Upper lobe of left lung (tissue), 6 donors: ENCODE measurements at regions not wholly inside any gene's neighbourhood (a gene's known extent, or its start where the extent isn't known, plus 50 kb on each side); places are given as distances from the start of the nearest gene placed in this dataset.

Experiments
- ATAC-seq, 2 donors: fragments of 200-7000 bp; cut with Tn5 transposase; one replicate each; pipeline ENCODE4 v1.9.1; 2022; ENCODE audit warnings: mild to moderate bottlenecking in 2 of 2, moderate library complexity in 2 of 2; ENCODE audit not compliant: low FRiP score in 2 of 2
- DNase-seq, 2 donors: peaks; one replicate each; pipeline ENCODE4 v3.0.0-alpha.2; 2019 to 2020
- H3K27ac ChIP-seq, 4 donors: fragments of 200-600 bp; sonication (generic); one replicate each; pipeline ENCODE4 v1.5.1; 2016 to 2019
- H3K27me3 ChIP-seq, 4 donors: fragments of 200-600 bp; sonication (generic); one replicate each; pipeline ENCODE4 v1.5.1; 2017 to 2019
- H3K36me3 ChIP-seq, 4 donors: fragments of 200-600 bp; sonication (generic); one replicate each; pipeline ENCODE4 v1.5.1; 2016 to 2019
- H3K4me1 ChIP-seq, 4 donors: fragments of 200-600 bp; sonication (generic); one replicate each; pipeline ENCODE4 v1.5.1; 2018 to 2019
- H3K4me3 ChIP-seq, 4 donors: fragments of 200-600 bp; sonication (generic); one replicate each; pipeline ENCODE4 v1.5.1; 2017 to 2019; ENCODE audit warnings: mild to moderate bottlenecking in 2 of 4, moderate library complexity in 1 of 4
- H3K9me3 ChIP-seq, 4 donors: fragments of 200-600 bp; sonication (generic); one replicate each; pipeline ENCODE4 v1.5.1; 2018 to 2019
- CTCF ChIP-seq, 6 experiments: fragments of 450-650 bp in 4 of 6; fragments of 200-600 bp in 2 of 6; sonication (generic) in 2 of 6; IDR thresholded peaks; one replicate each; pipeline ENCODE4 v1.5.1; 2016 to 2019; ENCODE audit warnings: antibody characterized with exemption in 6 of 6
- EP300 ChIP-seq, 4 donors: sonication (generic); formaldehyde crosslinking; IDR thresholded peaks; one replicate each; pipeline ENCODE4 v1.5.1; 2017; ENCODE audit warnings: antibody characterized with exemption in 4 of 4, control low read depth in 2 of 4
- POLR2A ChIP-seq, 4 donors: fragments of 450-650 bp; IDR thresholded peaks; one replicate each; pipeline ENCODE4 v1.5.1; 2016 to 2017; ENCODE audit warnings: antibody characterized with exemption in 4 of 4, mild to moderate bottlenecking in 2 of 4
- POLR2AphosphoS5 ChIP-seq, 2 donors: sonication (generic); formaldehyde crosslinking; IDR thresholded peaks; one replicate each; pipeline ENCODE4 v1.5.1; 2017; ENCODE audit warnings: antibody characterized with exemption in 2 of 2
- WGBS, 2 donors: methylation state at CpG; one replicate each; pipeline ENCODE4 v1.1.5; 2017 to 2018; 5-methylcytosine and 5-hydroxymethylcytosine counted together
- donor health status: DM: no; HTN: no; CAD: no; lungs with moderate emphysema.
- donor health status: DM: no; HTN: yes; CAD: no; lungs with severe emphysema.

DNA sequence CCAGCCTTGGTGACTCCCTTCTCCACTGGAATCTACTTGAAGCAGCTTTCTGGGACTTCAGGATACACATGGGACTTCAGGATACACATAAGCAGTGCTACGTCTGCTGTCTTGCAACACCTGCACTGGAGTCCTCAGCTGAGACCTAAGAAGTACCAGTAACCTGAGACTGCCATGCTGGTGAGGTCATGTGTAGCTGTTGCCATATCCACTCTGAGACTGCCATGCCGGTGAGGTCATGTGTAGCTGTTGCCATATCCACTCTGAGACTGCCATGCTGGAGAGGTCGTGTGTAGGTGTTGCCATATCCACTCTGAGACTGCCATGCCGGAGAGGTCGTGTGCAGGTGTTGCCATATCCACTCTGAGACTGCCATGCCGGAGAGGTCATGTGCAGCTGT is 937.9 kb downstream of the EFNB2 start:
- H3K27me3 ChIP-seq = no peaks in the 10 kb centered on the region
- TF ChIP-seq POLR2AphosphoS5 (IDR thresholded peaks at IDR 0.05) (no peak), CTCF (IDR thresholded peaks at IDR 0.05) (no peak), EP300 (IDR thresholded peaks at IDR 0.05) (no peak), POLR2A (IDR thresholded peaks at IDR 0.05) (no peak)
- ATAC-seq (no peak), DNase-seq (no peak)
- no peaks in the 10 kb centered on the region for H3K9me3 ChIP-seq
- 75 to 100% methylated on average over 1 to 6 of the region's 6 CpGs for WGBS, 2 donors
- no peak overlapping the region for H3K27ac ChIP-seq
- H3K4me3 ChIP-seq = no peak overlapping the region
- no peaks in the 10 kb centered on the region for H3K36me3 ChIP-seq
- H3K4me1 ChIP-seq = no peaks in the 10 kb centered on the region

DNA sequence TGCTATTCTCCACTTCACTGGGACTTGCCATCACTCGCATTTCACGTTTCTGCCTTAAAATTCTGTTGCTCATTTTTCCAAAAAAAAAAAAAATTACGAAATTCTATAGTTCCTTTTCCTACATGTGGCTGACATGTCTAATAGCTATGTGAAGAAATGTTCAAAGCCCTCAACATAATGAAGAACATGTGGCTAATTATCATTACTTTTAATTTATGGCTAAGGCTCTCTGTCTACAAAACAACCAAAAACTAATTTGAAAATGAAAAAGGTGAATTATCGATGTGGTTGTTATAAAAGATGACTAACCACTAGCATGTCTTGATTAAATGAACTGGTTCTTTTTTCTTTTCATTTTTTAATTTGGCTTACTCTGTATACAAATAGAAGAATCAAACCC is 940.0 kb downstream of the EFNB2 start:
- Histone ChIP-seq H3K36me3 (no peaks in the 10 kb centered on the region), H3K4me3 (no peak overlapping the region), H3K27ac (no peak overlapping the region), H3K9me3 (no peaks in the 10 kb centered on the region), H3K4me1 (no peaks in the 10 kb centered on the region), H3K27me3 (no peaks in the 10 kb centered on the region)
- WGBS, 2 donors = 88 to 92% methylated on average over 4 of the region's 4 CpGs
- ATAC-seq (no peak), DNase-seq (no peak)
- TF ChIP-seq EP300 (IDR thresholded peaks at IDR 0.05) = no peak
- no peak for TF ChIP-seq CTCF (IDR thresholded peaks at IDR 0.05)
- TF ChIP-seq POLR2AphosphoS5 (IDR thresholded peaks at IDR 0.05) = no peak
- TF ChIP-seq POLR2A (IDR thresholded peaks at IDR 0.05) = no peak

GRCh38 chr13:105591277-105591676 is 944.2 kb downstream of the EFNB2 start:
- Histone ChIP-seq H3K27me3 (no peaks in the 10 kb centered on the region), H3K4me3 (no peak overlapping the region), H3K4me1 (no peaks in the 10 kb centered on the region), H3K36me3 (no peaks in the 10 kb centered on the region), H3K9me3 (no peaks in the 10 kb centered on the region), H3K27ac (no peak overlapping the region)
- WGBS, 2 donors = 51 to 63% methylated on average over 3 of the region's 3 CpGs
- TF ChIP-seq EP300 (IDR thresholded peaks at IDR 0.05) (no peak), POLR2A (IDR thresholded peaks at IDR 0.05) (no peak), CTCF (IDR thresholded peaks at IDR 0.05) (no peak), POLR2AphosphoS5 (IDR thresholded peaks at IDR 0.05) (no peak)
- no peak for DNase-seq
- ATAC-seq = no peak

DNA sequence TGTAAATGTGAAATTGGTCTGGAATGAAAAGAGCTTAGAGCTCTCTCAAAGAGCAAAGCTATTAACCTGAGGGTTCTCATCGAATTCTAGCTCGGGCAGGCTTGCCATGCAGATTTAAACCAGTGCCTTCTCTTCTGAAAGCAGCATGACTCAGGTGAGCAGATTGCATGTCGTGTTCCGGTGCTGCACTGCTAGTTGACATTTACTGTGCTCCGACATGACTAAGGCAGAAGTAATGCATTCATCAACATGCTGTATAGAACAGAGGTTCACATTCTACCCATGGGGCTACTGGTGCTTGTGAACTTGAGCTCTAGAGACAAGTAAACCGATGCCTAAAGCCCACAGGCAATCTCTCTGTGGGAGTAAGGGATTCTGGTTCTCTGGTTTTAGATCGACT is 947.7 kb downstream of the EFNB2 start:
- no peaks in the 10 kb centered on the region for H3K4me1 ChIP-seq
- 81 to 84% methylated on average over 7 of the region's 7 CpGs for WGBS, 2 donors
- no peak for TF ChIP-seq POLR2AphosphoS5 (IDR thresholded peaks at IDR 0.05)
- no peak for TF ChIP-seq POLR2A (IDR thresholded peaks at IDR 0.05)
- no peak for TF ChIP-seq EP300 (IDR thresholded peaks at IDR 0.05)
- no peak for TF ChIP-seq CTCF (IDR thresholded peaks at IDR 0.05)
- H3K36me3 ChIP-seq = no peaks in the 10 kb centered on the region
- no peaks in the 10 kb centered on the region for H3K9me3 ChIP-seq
- no peak for ATAC-seq
- DNase-seq = no peak
- no peak overlapping the region for H3K4me3 ChIP-seq
- no peaks in the 10 kb centered on the region for H3K27me3 ChIP-seq
- no peak overlapping the region for H3K27ac ChIP-seq

GRCh38 chr13:105579821-105580710 is 955.4 kb downstream of the EFNB2 start:
- ATAC-seq = no peak
- Histone ChIP-seq H3K9me3 (no peaks in the 10 kb centered on the region), H3K4me1 (no peaks in the 10 kb centered on the region), H3K27me3 (no peaks in the 10 kb centered on the region), H3K36me3 (no peaks in the 10 kb centered on the region), H3K27ac (no peak overlapping the region), H3K4me3 (no peak overlapping the region)
- no peak for DNase-seq
- WGBS, 2 donors = 88 to 100% methylated on average over 2 of the region's 2 CpGs
- TF ChIP-seq EP300 (IDR thresholded peaks at IDR 0.05) (no peak), POLR2AphosphoS5 (IDR thresholded peaks at IDR 0.05) (no peak), CTCF (IDR thresholded peaks at IDR 0.05) (no peak), POLR2A (IDR thresholded peaks at IDR 0.05) (no peak)
